HCT116 (cell line): ENCODE measurements at regions not wholly inside any gene's neighbourhood (a gene's known extent, or its start where the extent isn't known, plus 50 kb on each side); places are given as distances from the start of the nearest gene placed in this dataset.

Experiments used
- ATAC-seq: fragments of 200-7000 bp; cut with Tn5 transposase; 2 replicates; pipeline ENCODE4 v1.9.1; 2020; ENCODE audit warnings: mild to moderate bottlenecking, moderate library complexity
- BruUV-seq: library from RNA; stranded (reverse); fragments of 400-500 nt; replicated peaks from 2 replicates; lab custom pipeline; 2021; lab: Mats Ljungman, UMichigan
- CTCF ChIA-PET: fragments of 300-600 bp; sonication (Branson Sonifier 250); formaldehyde crosslinking; loops from one replicate; lab custom pipeline; 2021; ENCODE audit warnings: antibody characterized with exemption; lab: Charles Lee
- POLR2A ChIA-PET: fragments of 300-600, 350-600 bp; sonication (Branson Sonifier 250); formaldehyde crosslinking; loops from one replicate; lab custom pipeline; 2021; ENCODE audit warnings: antibody characterized with exemption; lab: Charles Lee
- RAD21 ChIA-PET, 2 experiments: fragments of 300-600 bp; sonication (Branson Sonifier 250); formaldehyde crosslinking; loops; one replicate each; lab custom pipeline; 2023; ENCODE audit warnings: low total read pairs in 2 of 2; ENCODE audit not compliant: uncharacterized antibody in 2 of 2, unreplicated experiment in 2 of 2, low non-redundant PET in 1 of 2; lab: Charles Lee
- DNase-seq: peaks from one replicate; pipeline ENCODE4 v3.0.0-alpha.2; 2010; ENCODE audit warnings: low read depth, low spot score
- H2AFZ ChIP-seq: fragments of 200-600 bp; shearing (Covaris generic), sonication (generic); 2 replicates; pipeline ENCODE4 v1.6.1; 2017; ENCODE audit warnings: low read depth, mixed run types, mixed read lengths, antibody characterized with exemption, low read length; ENCODE audit not compliant: poor library complexity, severe bottlenecking
- H3K27ac ChIP-seq: 2 replicates; pipeline ENCODE4 v1.5.1; 2012; ENCODE audit warnings: low read depth, low read length
- H3K27me3 ChIP-seq: fragments of 200-600 bp; sonication (generic); 2 replicates; pipeline ENCODE4 v1.6.1; 2016; ENCODE audit warnings: mixed run types, low read length, mixed read lengths; ENCODE audit not compliant: insufficient read depth
- H3K36me3 ChIP-seq, 2 experiments: fragments of 200-500 bp in 1 of 2; fragments of 200-600 bp in 1 of 2; sonication (Bioruptor generic) in 1 of 2; sonication (generic) in 1 of 2; 2 replicates each; pipeline versions ENCODE4 v1.5.1 to v1.6.1; 2014 to 2016; ENCODE audit warnings: low read length in 2 of 2, inconsistent platforms in 1 of 2, mixed read lengths in 1 of 2, mixed run types in 1 of 2; ENCODE audit not compliant: insufficient read depth in 2 of 2, control insufficient read depth in 1 of 2
- H3K4me1 ChIP-seq, 2 experiments: fragments of 200-600 bp in 1 of 2; sonication (generic) in 1 of 2; 2 replicates each; pipeline versions ENCODE4 v1.5.1 to v1.6.1; 2012 to 2017; ENCODE audit warnings: low read length in 2 of 2, inconsistent platforms in 1 of 2, mild to moderate bottlenecking in 1 of 2, mixed read lengths in 1 of 2, mixed run types in 1 of 2, moderate library complexity in 1 of 2; ENCODE audit not compliant: insufficient read depth in 2 of 2, control insufficient read depth in 1 of 2
- H3K4me2 ChIP-seq: fragments of 200-600 bp; sonication (generic); 2 replicates; pipeline ENCODE4 v1.6.1; 2017; ENCODE audit warnings: mixed run types, low read length, mixed read lengths
- H3K4me3 ChIP-seq, 2 experiments: fragments of 200-600 bp in 1 of 2; sonication (generic) in 1 of 2; replicated peaks in 1 of 2; 2 replicates each; pipeline ENCODE4 v1.5.1; 2011 to 2016; ENCODE audit warnings: low read length in 2 of 2, control low read depth in 1 of 2, low read depth in 1 of 2, mild to moderate bottlenecking in 1 of 2, mixed read lengths in 1 of 2, mixed run types in 1 of 2
- H3K79me2 ChIP-seq: fragments of 200-600 bp; sonication (generic); 2 replicates; pipeline ENCODE4 v1.6.1; 2017; ENCODE audit warnings: mild to moderate bottlenecking, mixed run types, low read length, moderate library complexity, mixed read lengths; ENCODE audit not compliant: insufficient read depth
- H3K9ac ChIP-seq: fragments of 200-600 bp; sonication (generic); 2 replicates; pipeline ENCODE4 v1.6.1; 2016; ENCODE audit warnings: low read length, mixed read lengths
- H3K9me2 ChIP-seq: fragments of 200-600 bp; sonication (generic), shearing (Covaris generic); 2 replicates; pipeline ENCODE4 v1.6.1; 2017; ENCODE audit warnings: mixed run types, mild to moderate bottlenecking, moderate library complexity; ENCODE audit not compliant: insufficient read depth
- H3K9me3 ChIP-seq, 2 experiments: fragments of 200-500 bp in 1 of 2; fragments of 200-600 bp in 1 of 2; sonication (Bioruptor generic) in 1 of 2; sonication (generic) in 1 of 2; 2 replicates each; pipeline ENCODE4 v1.6.1; 2014 to 2017; ENCODE audit warnings: low read length in 2 of 2, mixed read lengths in 2 of 2, inconsistent platforms in 1 of 2, low read depth in 1 of 2, mild to moderate bottlenecking in 1 of 2, mixed run types in 1 of 2, moderate library complexity in 1 of 2; ENCODE audit not compliant: control insufficient read depth in 1 of 2, insufficient read depth in 1 of 2
- H4K20me1 ChIP-seq: fragments of 200-600 bp; sonication (generic), shearing (Covaris generic); 2 replicates; pipeline ENCODE4 v1.6.1; 2017; ENCODE audit warnings: mixed run types, mild to moderate bottlenecking, moderate library complexity; ENCODE audit not compliant: insufficient read depth
- ATF3 ChIP-seq: IDR thresholded peaks from 2 replicates; pipeline ENCODE4 v1.6.1; 2012
- CEBPB ChIP-seq: IDR thresholded peaks from 2 replicates; pipeline ENCODE4 v1.6.1; 2012; ENCODE audit warnings: low read depth
- EZH2 ChIP-seq: fragments of 200-600 bp; sonication (generic); IDR thresholded peaks from 2 replicates; pipeline ENCODE4 v1.6.1; 2017; ENCODE audit warnings: antibody characterized with exemption, mixed run types
- FOSL1 ChIP-seq: IDR thresholded peaks from 2 replicates; pipeline ENCODE4 v1.6.1; 2012; ENCODE audit warnings: low read depth
- POLR2AphosphoS5 ChIP-seq: IDR thresholded peaks from 2 replicates; pipeline ENCODE4 v1.6.1; 2011; ENCODE audit warnings: mild to moderate bottlenecking, low read depth, low read length, moderate library complexity
- RAD21 ChIP-seq: IDR thresholded peaks from 2 replicates; pipeline ENCODE4 v1.6.1; 2012; ENCODE audit warnings: low read depth, mild to moderate bottlenecking
- REST ChIP-seq: IDR thresholded peaks from 2 replicates; pipeline ENCODE4 v1.6.1; 2012; ENCODE audit warnings: low read depth
- TCF7L2 ChIP-seq: IDR thresholded peaks from 2 replicates; pipeline ENCODE4 v1.7.0; 2011; ENCODE audit warnings: borderline replicate concordance, inconsistent platforms; ENCODE audit not compliant: insufficient read depth, insufficient read length; ENCODE audit errors: extremely low read depth
- ZBTB33 ChIP-seq: IDR thresholded peaks from 2 replicates; pipeline ENCODE4 v1.6.1; 2011; ENCODE audit warnings: mild to moderate bottlenecking, low read length, moderate library complexity; ENCODE audit not compliant: insufficient replicate concordance; ENCODE audit errors: extremely low read depth
- intact Hi-C: fragments of 100-400 bp; cut with micrococcal nuclease; formaldehyde crosslinking; loops from 2 replicates; pipeline ENCODE4 v1.10.0; 2022

- H3K36me3 ChIP-seq, result no peaks in the 10 kb centered on the region
- H3K4me2 ChIP-seq, result no peak overlapping the region
Observed at GRCh38 chr12:91423693-91424050, 241.1 kb upstream of the DCN start.

More at GRCh38 chr12:91423693-91424050, 241.1 kb upstream of the DCN start:
- H3K9me2 ChIP-seq, result no peaks in the 10 kb centered on the region
- DNase-seq (no peak), ATAC-seq (no peak)
- H2AFZ ChIP-seq, result no peak overlapping the region
- H4K20me1 ChIP-seq, result no peaks in the 10 kb centered on the region
- POLR2A ChIA-PET, result no interaction called here
- intact Hi-C loops, result no loop called here
- RAD21 ChIA-PET, result no interaction called here
- no peaks in the 10 kb centered on the region for H3K9me3 ChIP-seq
- H3K79me2 ChIP-seq, result no peaks in the 10 kb centered on the region
- no peak overlapping the region for H3K4me3 ChIP-seq
- TF ChIP-seq ATF3, result no peak
- no peak for TF ChIP-seq ZBTB33
- no peak for TF ChIP-seq FOSL1
- TF ChIP-seq POLR2AphosphoS5, result no peak
- no peak for TF ChIP-seq TCF7L2
- no peak for TF ChIP-seq EZH2
- no peak for TF ChIP-seq REST
- no peak for TF ChIP-seq CEBPB
- no peak for TF ChIP-seq RAD21
- CTCF ChIA-PET, result no interaction called here
- BruUV-seq, result no TSS peak
- no peak overlapping the region for H3K9ac ChIP-seq
- no peaks in the 10 kb centered on the region for H3K4me1 ChIP-seq
- H3K27ac ChIP-seq, result no peak overlapping the region
- no peaks in the 10 kb centered on the region for H3K27me3 ChIP-seq
